Neural progenitor cell (in vitro differentiated cells): ENCODE measurements at regions not wholly inside any gene's neighbourhood (a gene's known extent, or its start where the extent isn't known, plus 50 kb on each side); places are given as distances from the start of the nearest gene placed in this dataset.

Source experiments
- EZH2 ChIP-seq: fragments of 200-600 bp; sonication (generic); IDR thresholded peaks from 2 replicates; pipeline ENCODE4 v1.6.1; 2017; ENCODE audit warnings: antibody characterized with exemption, mild to moderate bottlenecking, moderate library complexity
- EZH2phosphoT487 ChIP-seq: fragments of 200-600 bp; sonication (generic); IDR thresholded peaks from 2 replicates; pipeline ENCODE4 v1.6.1; 2017; ENCODE audit warnings: antibody characterized with exemption
- TF ChIP-seq, protein P1 (sequence below): fragments of 200-600 bp; sonication (generic); IDR thresholded peaks from 2 replicates; pipeline ENCODE4 v1.5.1; 2017; ENCODE audit warnings: antibody characterized with exemption, mild to moderate bottlenecking

GRCh38 chr10:3895045-3895631 is 110.1 kb upstream of the KLF6 start:
- TF ChIP-seq EZH2: no peak
- TF ChIP-seq, protein P1, sequence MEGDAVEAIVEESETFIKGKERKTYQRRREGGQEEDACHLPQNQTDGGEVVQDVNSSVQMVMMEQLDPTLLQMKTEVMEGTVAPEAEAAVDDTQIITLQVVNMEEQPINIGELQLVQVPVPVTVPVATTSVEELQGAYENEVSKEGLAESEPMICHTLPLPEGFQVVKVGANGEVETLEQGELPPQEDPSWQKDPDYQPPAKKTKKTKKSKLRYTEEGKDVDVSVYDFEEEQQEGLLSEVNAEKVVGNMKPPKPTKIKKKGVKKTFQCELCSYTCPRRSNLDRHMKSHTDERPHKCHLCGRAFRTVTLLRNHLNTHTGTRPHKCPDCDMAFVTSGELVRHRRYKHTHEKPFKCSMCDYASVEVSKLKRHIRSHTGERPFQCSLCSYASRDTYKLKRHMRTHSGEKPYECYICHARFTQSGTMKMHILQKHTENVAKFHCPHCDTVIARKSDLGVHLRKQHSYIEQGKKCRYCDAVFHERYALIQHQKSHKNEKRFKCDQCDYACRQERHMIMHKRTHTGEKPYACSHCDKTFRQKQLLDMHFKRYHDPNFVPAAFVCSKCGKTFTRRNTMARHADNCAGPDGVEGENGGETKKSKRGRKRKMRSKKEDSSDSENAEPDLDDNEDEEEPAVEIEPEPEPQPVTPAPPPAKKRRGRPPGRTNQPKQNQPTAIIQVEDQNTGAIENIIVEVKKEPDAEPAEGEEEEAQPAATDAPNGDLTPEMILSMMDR: no peak
- no peak for TF ChIP-seq EZH2phosphoT487
